GM10248 (cell line): ENCODE measurements at regions not wholly inside any gene's neighbourhood (a gene's known extent, or its start where the extent isn't known, plus 50 kb on each side); places are given as distances from the start of the nearest gene placed in this dataset.

Source experiments
- CTCF ChIA-PET: fragments of 300-600 bp; sonication (Branson Sonifier 250); formaldehyde crosslinking; extraction: SDS; loops from one replicate; lab custom pipeline; 2021; ENCODE audit warnings: antibody characterized with exemption; lab: Yijun Ruan, JAX
- POLR2A ChIA-PET: fragments of 350-650 bp; sonication (Branson Sonifier 250); formaldehyde crosslinking; extraction: SDS; loops from one replicate; lab custom pipeline; 2020; ENCODE audit warnings: antibody characterized with exemption; lab: Yijun Ruan, JAX
- DNase-seq: peaks from one replicate; pipeline ENCODE4 v3.0.0; 2012; ENCODE audit errors: extremely low spot score
- TF ChIP-seq, protein P1 (sequence below): IDR thresholded peaks from 2 replicates; pipeline ENCODE4 v1.5.1; 2012; ENCODE audit warnings: mild to moderate bottlenecking, low read depth; ENCODE audit errors: extremely low read depth, missing control alignments, control extremely low read depth

GRCh38 chr11:131042041-131042390, 125.7 kb upstream of the SNX19 start:
- DNase-seq, result no peak
- CTCF ChIA-PET, result interaction anchor here (3.5 kb wide), 1 partner anchor 23 kb away, joined by 16 read pairs; no protein-coding TSS in a partner anchor
- TF ChIP-seq, protein P1, sequence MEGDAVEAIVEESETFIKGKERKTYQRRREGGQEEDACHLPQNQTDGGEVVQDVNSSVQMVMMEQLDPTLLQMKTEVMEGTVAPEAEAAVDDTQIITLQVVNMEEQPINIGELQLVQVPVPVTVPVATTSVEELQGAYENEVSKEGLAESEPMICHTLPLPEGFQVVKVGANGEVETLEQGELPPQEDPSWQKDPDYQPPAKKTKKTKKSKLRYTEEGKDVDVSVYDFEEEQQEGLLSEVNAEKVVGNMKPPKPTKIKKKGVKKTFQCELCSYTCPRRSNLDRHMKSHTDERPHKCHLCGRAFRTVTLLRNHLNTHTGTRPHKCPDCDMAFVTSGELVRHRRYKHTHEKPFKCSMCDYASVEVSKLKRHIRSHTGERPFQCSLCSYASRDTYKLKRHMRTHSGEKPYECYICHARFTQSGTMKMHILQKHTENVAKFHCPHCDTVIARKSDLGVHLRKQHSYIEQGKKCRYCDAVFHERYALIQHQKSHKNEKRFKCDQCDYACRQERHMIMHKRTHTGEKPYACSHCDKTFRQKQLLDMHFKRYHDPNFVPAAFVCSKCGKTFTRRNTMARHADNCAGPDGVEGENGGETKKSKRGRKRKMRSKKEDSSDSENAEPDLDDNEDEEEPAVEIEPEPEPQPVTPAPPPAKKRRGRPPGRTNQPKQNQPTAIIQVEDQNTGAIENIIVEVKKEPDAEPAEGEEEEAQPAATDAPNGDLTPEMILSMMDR, result no peak
- POLR2A ChIA-PET, result no interaction called here

DNA sequence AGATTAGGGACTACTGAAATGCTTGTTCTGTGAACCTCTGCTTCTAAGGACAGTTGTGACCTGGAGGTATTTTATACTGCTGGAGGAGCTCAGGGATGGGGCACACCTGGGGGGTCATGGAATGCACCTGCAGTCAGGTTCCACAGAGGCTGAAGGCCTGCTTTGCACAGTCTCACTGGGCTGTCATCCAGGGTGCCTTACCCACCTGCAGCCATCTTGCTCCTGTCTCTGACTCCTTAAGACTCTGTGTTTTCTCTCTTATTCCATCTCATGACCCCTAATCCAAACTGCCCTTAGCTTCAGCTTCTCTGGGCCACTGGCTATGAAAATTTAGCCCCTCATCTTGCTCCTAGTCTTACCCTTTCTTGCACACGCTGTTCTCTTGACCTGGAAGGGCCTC, 127.0 kb upstream of the SNX19 start:
- CTCF ChIA-PET, result interaction anchor here (1.0 to 3.5 kb wide), 2 partner anchors 16 to 22 kb away, joined by 3 to 16 read pairs; no protein-coding TSS in a partner anchor
- TF ChIP-seq, protein P1, result no peak
- POLR2A ChIA-PET, result no interaction called here
- no peak for DNase-seq

GRCh38 chr11:131044851-131045250, 128.6 kb upstream of the SNX19 start:
- ChIA-PET CTCF (interaction anchor here (1.1 to 3.5 kb wide), 2 partner anchors 9 to 20 kb away, joined by 3 to 16 read pairs; no protein-coding TSS in a partner anchor), POLR2A (no interaction called here)
- TF ChIP-seq, protein P1, result no peak
- no peak for DNase-seq

DNA sequence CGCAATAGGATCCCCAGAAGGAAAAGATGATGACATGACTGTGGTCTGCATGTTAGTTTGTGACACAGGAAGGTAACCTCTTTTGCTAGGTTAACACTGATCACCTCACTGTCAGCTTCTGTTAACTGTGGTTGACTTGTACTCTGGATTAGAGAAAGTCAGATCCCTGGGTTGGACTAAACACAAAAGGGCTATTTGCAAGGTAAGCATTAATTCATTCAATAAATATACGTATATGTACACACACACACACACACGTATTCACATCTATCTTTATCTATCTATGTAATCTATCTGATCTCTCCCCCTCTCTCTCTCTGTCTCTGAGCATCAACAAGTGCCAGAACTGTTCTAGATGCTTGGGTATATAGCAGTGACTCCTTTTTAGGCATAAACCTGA, 136.1 kb upstream of the SNX19 start:
- no peak for DNase-seq
- POLR2A ChIA-PET, result no interaction called here
- TF ChIP-seq, protein P1, result no peak
- CTCF ChIA-PET, result no interaction called here

- no peak for DNase-seq
- TF ChIP-seq, protein P1, result no peak
- ChIA-PET POLR2A (no interaction called here), CTCF (interaction anchor here (1.0 kb wide), 2 partner anchors 9 to 10 kb away, joined by 3 to 5 read pairs; no protein-coding TSS in a partner anchor)
Measured at GRCh38 chr11:131056036-131056435, 139.8 kb upstream of the SNX19 start.

DNA sequence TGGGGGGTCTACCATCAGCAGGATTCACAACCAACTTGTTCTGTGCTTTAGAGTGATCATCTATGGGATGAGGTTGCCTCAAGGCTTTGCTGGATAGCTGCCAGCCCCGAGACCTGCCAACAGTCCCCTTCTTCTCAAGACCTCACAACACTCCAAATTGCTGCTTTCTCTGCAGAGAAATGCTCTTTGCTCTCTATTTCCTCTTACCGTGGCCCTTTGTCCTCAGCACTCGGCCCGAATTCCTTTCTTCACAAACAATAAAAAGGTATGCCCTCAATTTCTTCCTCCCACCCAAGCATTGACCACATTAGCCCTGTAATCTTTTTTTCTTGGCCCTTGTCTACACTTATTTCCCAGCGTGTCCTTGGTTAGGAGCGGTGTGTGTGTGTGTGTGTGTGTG, 147.4 kb upstream of the SNX19 start:
- ChIA-PET POLR2A (no interaction called here), CTCF (interaction anchor here (0.9 to 9.0 kb wide), 11 partner anchors 22 to 612 kb away, joined by 3 to 100 read pairs (median 12); no protein-coding TSS in a partner anchor)
- TF ChIP-seq, protein P1, result no peak
- no peak for DNase-seq
